GM12874 (cell line): ENCODE measurements at regions not wholly inside any gene's neighbourhood (a gene's known extent, or its start where the extent isn't known, plus 50 kb on each side); places are given as distances from the start of the nearest gene placed in this dataset.

Experiments used
- CTCF ChIP-seq: IDR thresholded peaks from 2 replicates; pipeline ENCODE4 v1.5.1; 2011; ENCODE audit warnings: low read depth, mild to moderate bottlenecking, control low read depth, low read length, moderate library complexity; ENCODE audit not compliant: insufficient read depth

GRCh38 chr18:45325778-45326177, 289.5 kb upstream of the SLC14A2 start:
- no peak for TF ChIP-seq CTCF

GRCh38 chr18:45326505-45326904, 288.8 kb upstream of the SLC14A2 start:
- no peak for TF ChIP-seq CTCF

- TF ChIP-seq CTCF: no peak
These were observed 287.0 kb upstream of the SLC14A2 start for GRCh38 chr18:45328296-45328695.

GRCh38 chr18:45328811-45329210, 286.5 kb upstream of the SLC14A2 start:
- TF ChIP-seq CTCF: no peak

GRCh38 chr18:45329316-45329715, 286.0 kb upstream of the SLC14A2 start:
- TF ChIP-seq CTCF: no peak

- no peak for TF ChIP-seq CTCF
These were observed 285.1 kb upstream of the SLC14A2 start for GRCh38 chr18:45330170-45330594.

- no peak for TF ChIP-seq CTCF
These were observed 282.4 kb upstream of the SLC14A2 start for GRCh38 chr18:45332871-45333270.

GRCh38 chr18:45334191-45334590, 281.1 kb upstream of the SLC14A2 start:
- no peak for TF ChIP-seq CTCF
